Dendritic cell treated with granulocyte-macrophage colony-stimulating factor and Interleukin-4, amounts not matched to agents 40 ng/mL and 50 ng/mL, for 4 days (primary cell): ENCODE measurements at regions not wholly inside any gene's neighbourhood (a gene's known extent, or its start where the extent isn't known, plus 50 kb on each side); places are given as distances from the start of the nearest gene placed in this dataset.

Source experiments
- H3K27ac Mint-ChIP-seq: one replicate; pipeline ENCODE4 v1.8.0; 2022; ENCODE audit warnings: mild to moderate bottlenecking, mixed read lengths
- H3K27me3 Mint-ChIP-seq: one replicate; pipeline ENCODE4 v1.8.0; 2022; ENCODE audit warnings: mild to moderate bottlenecking, mixed read lengths
- H3K36me3 Mint-ChIP-seq: one replicate; pipeline ENCODE4 v1.8.0; 2022; ENCODE audit warnings: low read depth, mixed read lengths
- H3K4me1 Mint-ChIP-seq: one replicate; pipeline ENCODE4 v1.8.0; 2022; ENCODE audit warnings: low read depth, mixed read lengths
- H3K4me3 Mint-ChIP-seq: one replicate; pipeline ENCODE4 v1.8.0; 2022; ENCODE audit warnings: mild to moderate bottlenecking, moderate library complexity, mixed read lengths
- H3K9me3 Mint-ChIP-seq: one replicate; pipeline ENCODE4 v1.8.0; 2022; ENCODE audit warnings: mixed read lengths
- intact Hi-C: fragments of 100-400 bp; cut with micrococcal nuclease; formaldehyde crosslinking; loops from one replicate; pipeline ENCODE4 v1.15.0; 2022

DNA sequence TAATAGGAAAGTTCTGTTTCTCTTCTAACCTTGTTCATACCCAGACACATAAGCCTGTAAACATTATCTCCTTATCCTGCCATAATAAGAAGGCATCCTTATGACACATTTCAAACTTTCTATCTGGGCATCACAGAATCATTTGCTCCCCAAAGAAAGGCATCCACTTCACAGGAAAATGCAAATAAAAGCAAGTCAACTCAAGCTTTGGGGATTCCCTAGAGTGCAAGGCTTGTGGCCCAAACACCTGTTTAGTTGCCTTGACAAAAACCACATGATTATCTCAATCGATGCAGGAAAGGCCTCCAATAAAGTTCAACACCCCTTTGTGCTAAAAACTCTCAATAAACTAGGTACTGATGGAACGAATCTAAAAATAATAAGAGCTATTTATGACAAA, 195.7 kb upstream of the GALNT5 start:
- Mint-ChIP-seq H3K27ac (no peak overlapping the region), H3K4me1 (no peaks in the 10 kb centered on the region), H3K4me3 (no peak overlapping the region), H3K9me3 (no peaks in the 10 kb centered on the region), H3K27me3 (peaks cover 1% of the 10 kb centered on the region), H3K36me3 (no peaks in the 10 kb centered on the region)
- intact Hi-C loops, result no loop called here

DNA sequence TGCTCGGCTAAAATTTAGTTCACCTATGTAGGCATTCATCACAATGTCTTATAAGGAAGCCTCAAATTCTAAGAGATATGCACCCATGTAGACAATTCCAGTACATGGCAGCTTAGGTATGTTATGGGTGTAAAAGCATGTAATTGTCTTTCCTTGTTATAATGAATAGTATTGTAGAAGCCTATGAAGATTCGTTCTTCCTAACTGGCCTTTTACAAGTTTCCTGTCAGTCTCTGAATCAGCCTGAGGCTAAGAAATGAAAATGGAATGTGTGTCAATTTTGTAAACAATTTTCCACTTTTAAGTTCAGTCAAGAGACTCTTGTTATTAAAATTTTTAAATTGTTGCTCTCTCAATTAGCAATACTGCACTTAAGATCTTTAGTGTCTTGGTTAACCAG, 189.9 kb upstream of the GALNT5 start:
- H3K36me3 Mint-ChIP-seq, result no peaks in the 10 kb centered on the region
- no peak overlapping the region for H3K4me3 Mint-ChIP-seq
- intact Hi-C loops, result no loop called here
- peaks cover 3% of the 10 kb centered on the region for H3K27me3 Mint-ChIP-seq
- no peaks in the 10 kb centered on the region for H3K4me1 Mint-ChIP-seq
- H3K27ac Mint-ChIP-seq, result no peak overlapping the region
- H3K9me3 Mint-ChIP-seq, result peaks cover 26% of the 10 kb centered on the region

DNA sequence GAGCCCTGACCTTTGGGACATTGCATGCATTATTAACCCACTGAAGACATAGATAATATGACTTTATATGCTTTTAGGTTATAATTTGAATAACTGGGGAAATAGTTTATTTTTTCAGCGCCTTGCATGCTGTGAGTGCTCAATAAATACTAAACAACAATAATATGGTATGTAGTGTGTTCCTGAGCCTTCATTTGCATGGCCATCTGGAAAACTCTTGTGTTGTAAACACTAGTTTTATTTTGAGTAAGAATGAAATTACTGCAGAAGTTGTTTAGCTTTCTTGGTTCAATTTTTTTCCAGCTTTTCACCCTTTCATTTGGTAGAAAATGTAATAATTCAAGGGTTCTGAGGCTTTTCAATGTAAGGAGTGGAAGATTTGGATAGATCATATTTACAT, 189.3 kb upstream of the GALNT5 start:
- H3K4me1 Mint-ChIP-seq, result no peaks in the 10 kb centered on the region
- H3K27ac Mint-ChIP-seq, result no peak overlapping the region
- H3K36me3 Mint-ChIP-seq, result no peaks in the 10 kb centered on the region
- H3K4me3 Mint-ChIP-seq, result no peak overlapping the region
- H3K9me3 Mint-ChIP-seq, result peaks cover 26% of the 10 kb centered on the region
- peaks cover 3% of the 10 kb centered on the region for H3K27me3 Mint-ChIP-seq
- intact Hi-C loops, result no loop called here

DNA sequence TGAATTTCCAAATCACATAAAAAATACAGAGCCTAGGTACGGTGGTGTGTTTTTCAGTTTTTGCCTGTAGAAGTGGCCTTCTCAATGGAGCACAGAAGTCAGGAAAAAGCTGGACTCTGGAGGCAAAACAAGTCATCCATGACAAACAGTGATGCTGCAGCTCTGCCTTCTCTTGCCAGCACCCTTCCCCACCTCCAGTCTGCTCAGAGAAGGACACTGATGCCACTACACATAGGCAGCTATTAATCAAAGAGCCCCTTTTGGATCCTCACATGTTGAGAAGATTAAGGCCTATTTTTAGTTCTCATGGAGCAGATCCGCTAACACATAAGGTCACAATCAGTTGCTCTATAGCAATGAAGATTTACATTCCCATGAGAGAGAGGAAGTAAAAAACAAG, 181.6 kb upstream of the GALNT5 start:
- Mint-ChIP-seq H3K4me3 (no peak overlapping the region), H3K9me3 (peaks cover 9% of the 10 kb centered on the region), H3K27me3 (no peaks in the 10 kb centered on the region), H3K4me1 (peaks cover 6% of the 10 kb centered on the region), H3K36me3 (no peaks in the 10 kb centered on the region), H3K27ac (no peak overlapping the region)
- intact Hi-C loops, result no loop called here

DNA sequence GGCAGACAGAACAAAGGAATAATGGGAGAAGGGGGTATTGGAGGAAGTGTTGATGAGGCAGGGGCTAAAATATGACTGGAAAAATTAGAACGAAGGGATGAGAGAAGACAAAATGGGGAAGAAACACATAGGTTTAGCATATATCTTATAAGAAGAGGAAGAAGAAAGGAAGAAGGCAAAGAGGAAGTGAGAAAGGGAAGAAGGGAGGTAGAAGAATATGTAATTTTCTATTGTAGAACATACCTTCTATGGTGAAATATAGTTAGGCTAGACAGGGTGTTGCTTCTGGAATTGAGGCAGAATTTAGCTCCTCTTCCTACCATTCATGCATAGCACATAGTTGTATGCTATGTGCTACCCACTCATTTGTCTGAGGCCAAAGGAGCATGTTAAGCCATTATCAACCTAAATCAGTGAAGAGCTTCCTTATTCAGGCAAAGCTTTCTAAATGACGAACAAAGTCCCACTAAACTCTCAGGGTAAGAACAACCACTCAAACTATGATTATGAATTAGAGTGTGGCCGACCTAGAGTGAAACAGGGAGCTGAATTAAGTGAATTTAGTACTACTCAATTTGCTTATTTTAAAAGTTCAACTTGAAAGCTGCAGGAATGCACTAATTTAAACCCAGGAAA, 180.9 kb upstream of the GALNT5 start:
- H3K4me1 Mint-ChIP-seq, result peaks cover 6% of the 10 kb centered on the region
- no peak overlapping the region for H3K4me3 Mint-ChIP-seq
- intact Hi-C loops, result no loop called here
- H3K36me3 Mint-ChIP-seq, result no peaks in the 10 kb centered on the region
- peaks cover 6% of the 10 kb centered on the region for H3K9me3 Mint-ChIP-seq
- H3K27me3 Mint-ChIP-seq, result no peaks in the 10 kb centered on the region
- no peak overlapping the region for H3K27ac Mint-ChIP-seq

DNA sequence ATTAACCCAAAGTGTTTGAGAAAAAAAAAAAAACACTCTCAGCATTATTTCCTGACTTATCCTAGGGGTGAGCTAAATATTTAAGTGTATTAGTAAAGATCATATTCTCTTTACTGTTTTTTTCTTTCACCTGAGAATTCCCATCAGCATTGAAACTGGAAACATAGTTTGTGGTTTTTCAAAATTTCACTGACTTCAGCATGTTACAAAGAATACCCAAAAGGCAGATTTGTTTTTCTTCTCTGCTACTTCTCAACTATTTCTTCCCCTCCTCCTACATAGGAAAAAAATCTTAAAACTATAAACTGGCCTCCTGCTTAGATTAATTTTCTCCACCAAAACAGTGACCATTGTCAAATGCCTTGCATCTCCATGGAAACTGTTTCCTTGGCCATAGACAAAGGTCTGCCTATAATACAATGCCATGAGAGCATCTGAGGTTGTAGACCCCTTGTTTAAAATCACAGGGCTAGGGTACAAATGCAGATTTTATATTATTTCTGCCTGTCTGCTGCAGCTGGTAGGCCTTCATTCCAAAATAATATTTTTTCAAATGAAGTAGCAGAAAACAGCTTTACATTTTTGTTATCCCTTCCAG, 179.7 kb upstream of the GALNT5 start:
- Mint-ChIP-seq H3K27me3 (no peaks in the 10 kb centered on the region), H3K4me1 (peaks cover 6% of the 10 kb centered on the region), H3K4me3 (no peak overlapping the region), H3K27ac (no peak overlapping the region), H3K36me3 (no peaks in the 10 kb centered on the region), H3K9me3 (no peaks in the 10 kb centered on the region)
- intact Hi-C loops, result no loop called here

DNA sequence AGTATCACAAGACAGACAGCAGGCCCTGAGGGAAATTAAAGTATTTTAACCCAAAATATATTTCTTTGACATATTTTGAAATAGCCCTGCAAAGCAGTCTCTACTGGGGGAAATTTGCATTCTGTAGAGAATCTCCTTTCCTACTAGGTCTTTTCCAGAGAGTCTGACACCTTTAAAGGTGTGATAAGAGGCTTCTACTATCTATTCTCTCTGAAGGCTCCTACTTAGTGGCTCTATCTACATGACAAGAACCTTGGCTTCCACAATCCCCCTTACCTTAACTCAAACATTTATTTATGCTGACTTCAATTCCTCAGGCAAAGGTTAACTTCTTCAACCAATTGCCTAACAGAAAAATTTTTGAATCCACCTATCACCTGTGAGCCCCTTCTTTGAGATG, 174.6 kb upstream of the GALNT5 start:
- Mint-ChIP-seq H3K9me3 (no peaks in the 10 kb centered on the region), H3K4me1 (no peaks in the 10 kb centered on the region), H3K4me3 (no peak overlapping the region), H3K27me3 (no peaks in the 10 kb centered on the region), H3K36me3 (no peaks in the 10 kb centered on the region), H3K27ac (no peak overlapping the region)
- intact Hi-C loops, result no loop called here

DNA sequence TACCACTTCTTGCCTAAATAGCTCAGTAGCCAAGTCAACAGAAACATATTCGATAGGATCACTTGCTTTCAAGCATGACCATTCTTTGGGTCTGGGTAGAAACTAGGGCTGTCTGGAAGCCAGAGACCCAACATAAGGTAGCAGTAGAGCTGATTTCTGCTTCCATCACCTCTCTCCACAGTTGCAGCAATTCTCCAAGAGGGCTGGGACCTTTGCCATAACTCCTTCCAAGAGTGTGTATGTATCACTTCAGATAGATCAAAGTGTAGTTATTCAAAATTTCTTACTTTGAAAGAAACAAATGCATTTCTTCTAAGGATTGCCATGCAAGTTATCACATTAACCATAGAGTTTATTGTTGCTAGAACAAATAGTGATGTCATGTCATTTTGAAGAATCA, 172.0 kb upstream of the GALNT5 start:
- H3K4me3 Mint-ChIP-seq, result no peak overlapping the region
- no peaks in the 10 kb centered on the region for H3K36me3 Mint-ChIP-seq
- H3K9me3 Mint-ChIP-seq, result no peaks in the 10 kb centered on the region
- H3K27me3 Mint-ChIP-seq, result no peaks in the 10 kb centered on the region
- H3K4me1 Mint-ChIP-seq, result no peaks in the 10 kb centered on the region
- intact Hi-C loops, result no loop called here
- no peak overlapping the region for H3K27ac Mint-ChIP-seq

DNA sequence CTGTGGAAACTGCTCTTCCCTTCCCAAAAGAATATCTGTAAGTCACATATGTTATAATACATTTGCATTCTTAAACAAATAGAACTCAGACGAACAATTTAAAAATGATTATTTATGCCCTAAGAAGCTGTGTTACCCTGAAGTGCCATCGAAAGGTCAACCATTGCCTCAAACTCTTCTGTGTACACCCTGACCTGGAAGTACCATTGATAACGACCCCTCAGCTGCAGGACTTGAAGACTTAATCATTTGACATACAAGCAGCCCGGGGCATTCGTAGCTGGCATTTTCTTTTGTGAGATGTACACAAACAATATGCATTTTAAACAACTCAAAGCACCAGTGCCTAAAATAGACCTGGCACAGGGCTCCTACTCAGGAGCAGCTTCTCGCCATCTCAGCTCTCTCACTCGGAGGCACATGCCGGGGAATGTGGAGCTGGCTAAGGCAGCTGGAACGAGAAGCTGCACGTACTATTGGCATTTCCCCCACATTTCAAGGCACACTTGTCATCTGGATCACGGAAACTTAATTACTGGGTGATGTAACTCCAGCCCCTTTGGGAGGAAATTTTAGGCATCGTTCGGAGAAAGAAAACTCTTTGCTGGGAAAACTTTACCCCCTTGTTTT, 170.0 kb upstream of the GALNT5 start:
- Mint-ChIP-seq H3K27ac (no peak overlapping the region), H3K27me3 (no peaks in the 10 kb centered on the region), H3K36me3 (no peaks in the 10 kb centered on the region), H3K9me3 (no peaks in the 10 kb centered on the region), H3K4me1 (no peaks in the 10 kb centered on the region), H3K4me3 (no peak overlapping the region)
- intact Hi-C loops, result no loop called here

DNA sequence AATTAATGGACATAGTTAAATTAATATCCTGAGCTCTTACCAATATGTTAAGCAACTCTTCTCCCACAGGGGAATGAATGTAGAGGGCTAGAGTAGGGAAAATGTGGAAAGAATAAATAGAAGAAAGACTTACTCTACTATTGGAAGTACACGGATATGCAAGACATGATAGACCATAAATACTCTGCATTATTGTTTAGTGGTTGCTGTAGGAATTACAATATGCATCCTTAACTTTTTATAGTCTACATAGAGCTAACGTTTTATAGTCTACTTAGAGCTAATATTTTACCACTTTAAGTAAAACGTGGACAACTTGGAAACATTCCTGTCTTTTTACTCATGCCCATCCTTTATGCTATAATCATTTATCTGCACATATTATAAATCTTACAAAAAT, 163.8 kb upstream of the GALNT5 start:
- Mint-ChIP-seq H3K27ac (no peak overlapping the region), H3K36me3 (no peaks in the 10 kb centered on the region), H3K4me1 (no peaks in the 10 kb centered on the region), H3K27me3 (no peaks in the 10 kb centered on the region), H3K4me3 (no peak overlapping the region), H3K9me3 (peaks cover 3% of the 10 kb centered on the region)
- intact Hi-C loops, result no loop called here

DNA sequence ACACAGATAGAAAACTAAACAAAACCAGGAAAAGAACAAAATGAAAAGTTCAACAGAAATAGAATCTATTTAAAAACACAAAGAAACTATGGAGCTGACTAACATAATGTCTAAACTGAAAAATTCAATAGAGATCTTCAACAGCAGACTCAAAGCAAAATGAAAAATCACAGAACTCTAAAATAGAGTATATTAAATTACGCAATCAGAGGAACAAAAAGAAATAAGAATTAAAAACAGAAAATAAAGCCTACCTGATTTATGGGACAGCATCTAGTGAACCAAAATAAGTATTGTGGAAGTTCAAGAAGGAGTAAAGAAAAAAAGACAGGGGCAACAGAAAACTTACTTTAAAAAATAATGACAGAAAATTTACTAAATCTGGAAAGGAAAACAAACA, 152.1 kb upstream of the GALNT5 start:
- intact Hi-C loops, result no loop called here
- H3K27me3 Mint-ChIP-seq, result no peaks in the 10 kb centered on the region
- H3K36me3 Mint-ChIP-seq, result no peaks in the 10 kb centered on the region
- no peak overlapping the region for H3K4me3 Mint-ChIP-seq
- no peak overlapping the region for H3K27ac Mint-ChIP-seq
- H3K4me1 Mint-ChIP-seq, result no peaks in the 10 kb centered on the region
- peaks cover 67% of the 10 kb centered on the region for H3K9me3 Mint-ChIP-seq

DNA sequence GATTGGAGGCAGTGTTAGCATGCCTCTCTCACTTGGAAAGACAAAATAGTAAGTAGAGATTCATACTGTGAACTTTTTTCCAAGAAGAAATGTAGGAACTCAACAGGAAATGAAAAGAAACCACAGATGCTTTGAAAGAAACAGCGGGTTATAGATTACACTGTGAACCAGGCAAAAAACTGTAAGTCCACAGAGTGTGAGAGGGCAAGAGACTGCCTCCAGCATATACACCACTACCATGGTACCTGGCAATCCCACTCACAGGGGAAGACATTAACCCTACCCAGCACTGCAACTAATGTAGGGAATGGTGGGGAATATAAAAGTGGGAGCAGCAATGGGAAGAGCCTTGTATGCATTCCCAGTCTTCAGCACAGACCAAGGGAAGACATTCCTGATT, 150.6 kb upstream of the GALNT5 start:
- peaks cover 67% of the 10 kb centered on the region for H3K9me3 Mint-ChIP-seq

DNA sequence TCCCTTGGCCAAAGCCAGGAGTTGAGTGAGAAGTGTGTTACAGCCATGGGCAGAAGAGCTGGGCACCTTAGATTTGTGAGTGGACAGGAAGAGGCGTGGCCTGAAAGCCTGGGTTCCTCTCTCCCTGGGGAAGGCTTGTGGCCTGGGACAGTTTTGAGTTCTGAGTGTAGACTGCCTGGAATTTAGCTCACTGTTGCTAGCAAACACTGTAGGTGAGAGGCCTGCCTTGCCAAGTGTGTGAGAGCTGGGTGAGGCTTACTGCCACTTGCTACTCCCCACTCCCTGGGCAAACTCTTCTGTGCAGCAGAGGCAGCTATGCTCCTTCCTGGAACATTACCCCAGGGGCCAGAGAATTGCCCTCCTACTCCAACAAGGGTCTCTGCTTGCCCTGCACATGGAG, 150.0 kb upstream of the GALNT5 start:
- Mint-ChIP-seq H3K4me1 (no peaks in the 10 kb centered on the region), H3K9me3 (peaks cover 66% of the 10 kb centered on the region), H3K36me3 (no peaks in the 10 kb centered on the region), H3K4me3 (no peak overlapping the region), H3K27ac (no peak overlapping the region), H3K27me3 (no peaks in the 10 kb centered on the region)
- intact Hi-C loops, result no loop called here

More for the DNA sequence above, 150.6 kb upstream of the GALNT5 start:
- H3K27me3 Mint-ChIP-seq, result no peaks in the 10 kb centered on the region
- H3K27ac Mint-ChIP-seq, result no peak overlapping the region
- H3K36me3 Mint-ChIP-seq, result no peaks in the 10 kb centered on the region
- H3K4me3 Mint-ChIP-seq, result no peak overlapping the region
- intact Hi-C loops, result no loop called here
- no peaks in the 10 kb centered on the region for H3K4me1 Mint-ChIP-seq

DNA sequence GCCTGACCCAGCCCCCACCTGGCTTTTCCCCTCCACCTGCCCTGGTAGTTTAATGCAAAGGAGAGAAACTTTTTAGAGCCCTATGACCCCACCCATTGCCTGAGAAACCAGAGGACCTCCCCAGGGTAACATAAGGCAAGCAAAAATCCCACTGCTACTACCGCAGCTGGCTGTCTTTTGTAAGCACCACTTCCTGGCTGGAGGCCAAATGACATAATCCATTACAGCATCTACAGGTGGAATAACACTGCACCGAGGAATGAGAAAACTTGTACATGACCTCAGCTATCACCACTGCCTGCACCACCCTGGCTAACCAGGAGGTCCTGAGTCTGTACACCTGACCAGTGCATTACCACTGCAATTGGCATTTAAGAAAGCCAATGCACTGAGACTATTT, 149.6 kb upstream of the GALNT5 start:
- Mint-ChIP-seq H3K4me3 (no peak overlapping the region), H3K4me1 (no peaks in the 10 kb centered on the region), H3K36me3 (no peaks in the 10 kb centered on the region), H3K27ac (no peak overlapping the region), H3K27me3 (no peaks in the 10 kb centered on the region), H3K9me3 (peaks cover 66% of the 10 kb centered on the region)
- intact Hi-C loops, result no loop called here

DNA sequence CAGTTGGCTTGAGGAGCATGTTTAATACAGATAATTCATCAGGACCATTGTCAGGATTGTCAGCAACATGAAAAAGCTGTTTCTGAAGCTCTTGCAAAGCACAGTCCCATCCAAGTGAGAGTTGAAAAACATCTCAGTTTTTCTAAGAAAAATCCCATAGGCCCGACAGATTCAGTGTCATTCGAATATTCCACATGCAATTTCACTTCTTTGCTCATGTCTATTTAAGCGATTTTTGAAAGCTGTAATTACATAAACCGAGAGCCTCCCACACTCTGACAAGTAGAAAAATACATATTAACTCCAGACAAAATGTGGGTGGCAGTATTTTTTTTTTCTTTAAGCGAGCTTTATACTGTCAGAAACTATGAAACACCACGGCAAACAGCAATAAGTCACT, 134.7 kb upstream of the GALNT5 start:
- Mint-ChIP-seq H3K9me3 (no peaks in the 10 kb centered on the region), H3K36me3 (no peaks in the 10 kb centered on the region), H3K27me3 (no peaks in the 10 kb centered on the region), H3K27ac (no peak overlapping the region), H3K4me3 (no peak overlapping the region), H3K4me1 (no peaks in the 10 kb centered on the region)
- intact Hi-C loops, result no loop called here
